GM19395 (cell line): ENCODE measurements at regions not wholly inside any gene's neighbourhood (a gene's known extent, or its start where the extent isn't known, plus 50 kb on each side); places are given as distances from the start of the nearest gene placed in this dataset.

Experiments used
- ATAC-seq: cut with Tn5 transposase; IDR thresholded peaks from one replicate; pipeline ENCODE4 v1.9.1; 2021; ENCODE audit warnings: mild to moderate bottlenecking, moderate library complexity; ENCODE audit not compliant: unreplicated experiment

- ATAC-seq, result no peak
Measured at GRCh38 chr22:49303061-49303735, 524.5 kb downstream of the BRD1 start.

- no peak for ATAC-seq
Measured at GRCh38 chr22:49302530-49302929, 525.1 kb downstream of the BRD1 start.

- ATAC-seq, result no peak
Measured at GRCh38 chr22:49302150-49302460, 525.6 kb downstream of the BRD1 start.

GRCh38 chr22:49301398-49302149, 526.1 kb downstream of the BRD1 start:
- ATAC-seq, result no peak

GRCh38 chr22:49300951-49301397, 526.7 kb downstream of the BRD1 start:
- ATAC-seq, result no peak

GRCh38 chr22:49300241-49300640, 527.4 kb downstream of the BRD1 start:
- ATAC-seq, result no peak

GRCh38 chr22:49299821-49300231, 527.8 kb downstream of the BRD1 start:
- no peak for ATAC-seq

- no peak for ATAC-seq
Measured at GRCh38 chr22:49298834-49299750, 528.6 kb downstream of the BRD1 start.

- ATAC-seq, result no peak
Measured at GRCh38 chr22:49297871-49298721, 529.6 kb downstream of the BRD1 start.

- ATAC-seq, result no peak
Measured at GRCh38 chr22:49297286-49297870, 530.3 kb downstream of the BRD1 start.

GRCh38 chr22:49296561-49296960, 531.1 kb downstream of the BRD1 start:
- no peak for ATAC-seq

- no peak for ATAC-seq
Measured at GRCh38 chr22:49295851-49296560, 531.7 kb downstream of the BRD1 start.

GRCh38 chr22:49295465-49295743, 532.3 kb downstream of the BRD1 start:
- no peak for ATAC-seq

GRCh38 chr22:49294656-49295464, 532.8 kb downstream of the BRD1 start:
- ATAC-seq, result no peak

GRCh38 chr22:49292909-49293308, 534.8 kb downstream of the BRD1 start:
- no peak for ATAC-seq

- no peak for ATAC-seq
Measured at GRCh38 chr22:49291781-49292180, 535.9 kb downstream of the BRD1 start.

- no peak for ATAC-seq
Measured at GRCh38 chr22:49291169-49291568, 536.5 kb downstream of the BRD1 start.

- no peak for ATAC-seq
Measured at GRCh38 chr22:49290711-49291110, 537.0 kb downstream of the BRD1 start.
